HEK293 (cell line): ENCODE measurements at regions not wholly inside any gene's neighbourhood (a gene's known extent, or its start where the extent isn't known, plus 50 kb on each side); places are given as distances from the start of the nearest gene placed in this dataset.

Source experiments
- SETDB1 ChIP-seq: IDR thresholded peaks from one replicate; pipeline ENCODE4 v1.6.1; 2017; ENCODE audit warnings: mild to moderate bottlenecking, low read length, moderate library complexity, mixed read lengths; ENCODE audit not compliant: insufficient read length
- TCF7L2 ChIP-seq: IDR thresholded peaks from 2 replicates; pipeline ENCODE4 v1.6.1; 2011; ENCODE audit warnings: low read depth, mild to moderate bottlenecking, inconsistent platforms, low read length, moderate library complexity, borderline replicate concordance
- ZBTB8A ChIP-seq: fragments of 450-650 bp; formaldehyde crosslinking; IDR thresholded peaks from 2 replicates; pipeline ENCODE4 v1.5.1; 2016; ENCODE audit warnings: missing biosample characterization, missing genetic modification characterization
- ZNF121 ChIP-seq: fragments of 450-650 bp; formaldehyde crosslinking; IDR thresholded peaks from 2 replicates; pipeline ENCODE4 v1.5.1; 2016; ENCODE audit warnings: missing biosample characterization, missing genetic modification characterization
- ZNF138 ChIP-seq: fragments of 450-650 bp; formaldehyde crosslinking; IDR thresholded peaks from 2 replicates; pipeline ENCODE4 v1.5.1; 2016; ENCODE audit warnings: missing biosample characterization, missing genetic modification characterization, borderline replicate concordance
- ZNF24 ChIP-seq: fragments of 450-650 bp; formaldehyde crosslinking; IDR thresholded peaks from 2 replicates; pipeline ENCODE4 v1.5.1; 2016; ENCODE audit warnings: missing biosample characterization, missing genetic modification characterization
- ZNF350 ChIP-seq: fragments of 450-650 bp; formaldehyde crosslinking; IDR thresholded peaks from 2 replicates; pipeline ENCODE4 v1.5.0; 2017; ENCODE audit warnings: missing biosample characterization, mild to moderate bottlenecking, missing genetic modification characterization
- ZNF37A ChIP-seq: fragments of 450-650 bp; IDR thresholded peaks from 2 replicates; pipeline ENCODE4 v1.5.1; 2018; ENCODE audit warnings: missing biosample characterization, missing genetic modification characterization
- ZNF510 ChIP-seq: fragments of 450-650 bp; formaldehyde crosslinking; IDR thresholded peaks from 2 replicates; pipeline ENCODE4 v1.5.1; 2018; ENCODE audit warnings: mild to moderate bottlenecking, missing genetic modification characterization, missing biosample characterization; ENCODE audit not compliant: insufficient replicate concordance
- ZNF777 ChIP-seq: fragments of 450-650 bp; formaldehyde crosslinking; IDR thresholded peaks from 2 replicates; pipeline ENCODE4 v1.5.1; 2017; ENCODE audit warnings: missing biosample characterization, missing genetic modification characterization, borderline replicate concordance
- ZNF785 ChIP-seq: fragments of 450-650 bp; formaldehyde crosslinking; IDR thresholded peaks from 2 replicates; pipeline ENCODE4 v1.5.1; 2016; ENCODE audit warnings: missing biosample characterization, missing genetic modification characterization
- ZNF792 ChIP-seq: fragments of 450-650 bp; formaldehyde crosslinking; IDR thresholded peaks from 2 replicates; pipeline ENCODE4 v1.5.1; 2016; ENCODE audit warnings: missing biosample characterization, missing genetic modification characterization
- TF ChIP-seq, protein P1 (sequence below): fragments of 450-650 bp; formaldehyde crosslinking; IDR thresholded peaks from 2 replicates; pipeline ENCODE4 v1.5.1; 2016; ENCODE audit warnings: missing biosample characterization, missing genetic modification characterization

DNA sequence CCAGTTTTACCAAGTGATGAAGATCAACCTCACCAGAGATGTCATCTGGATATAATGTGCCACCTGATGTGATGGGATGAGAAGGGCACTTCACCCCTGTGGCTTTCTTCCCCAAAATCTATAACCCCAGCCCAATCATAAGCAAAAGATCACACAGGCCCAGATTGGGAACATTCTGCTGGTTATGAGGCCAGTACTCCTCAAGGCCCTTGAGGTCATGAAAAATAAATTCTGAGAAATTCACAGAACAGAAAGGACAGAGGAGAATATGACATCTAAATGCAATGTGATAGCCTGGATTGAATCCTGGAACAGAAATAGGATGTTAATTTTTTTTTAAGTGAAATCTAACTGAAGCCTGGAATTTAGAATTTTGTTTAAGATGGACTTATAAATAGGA, 243.5 kb downstream of the CBLN4 start:
- TF ChIP-seq, protein P1, sequence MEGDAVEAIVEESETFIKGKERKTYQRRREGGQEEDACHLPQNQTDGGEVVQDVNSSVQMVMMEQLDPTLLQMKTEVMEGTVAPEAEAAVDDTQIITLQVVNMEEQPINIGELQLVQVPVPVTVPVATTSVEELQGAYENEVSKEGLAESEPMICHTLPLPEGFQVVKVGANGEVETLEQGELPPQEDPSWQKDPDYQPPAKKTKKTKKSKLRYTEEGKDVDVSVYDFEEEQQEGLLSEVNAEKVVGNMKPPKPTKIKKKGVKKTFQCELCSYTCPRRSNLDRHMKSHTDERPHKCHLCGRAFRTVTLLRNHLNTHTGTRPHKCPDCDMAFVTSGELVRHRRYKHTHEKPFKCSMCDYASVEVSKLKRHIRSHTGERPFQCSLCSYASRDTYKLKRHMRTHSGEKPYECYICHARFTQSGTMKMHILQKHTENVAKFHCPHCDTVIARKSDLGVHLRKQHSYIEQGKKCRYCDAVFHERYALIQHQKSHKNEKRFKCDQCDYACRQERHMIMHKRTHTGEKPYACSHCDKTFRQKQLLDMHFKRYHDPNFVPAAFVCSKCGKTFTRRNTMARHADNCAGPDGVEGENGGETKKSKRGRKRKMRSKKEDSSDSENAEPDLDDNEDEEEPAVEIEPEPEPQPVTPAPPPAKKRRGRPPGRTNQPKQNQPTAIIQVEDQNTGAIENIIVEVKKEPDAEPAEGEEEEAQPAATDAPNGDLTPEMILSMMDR (tag by site-specific recombination) = no peak
- TF ChIP-seq ZBTB8A = no peak
- TF ChIP-seq ZNF785 (tag by site-specific recombination) = no peak
- TF ChIP-seq TCF7L2 = no peak
- TF ChIP-seq ZNF350 (tag by site-specific recombination) = no peak
- TF ChIP-seq SETDB1 = no peak
- TF ChIP-seq ZNF792 (tag by site-specific recombination) = no peak
- no peak for TF ChIP-seq ZNF121 (tag by site-specific recombination)
- no peak for TF ChIP-seq ZNF24 (tag by site-specific recombination)
- no peak for TF ChIP-seq ZNF138
- no peak for TF ChIP-seq ZNF777 (tag by site-specific recombination)
- no peak for TF ChIP-seq ZNF510 (tag by site-specific recombination)
- no peak for TF ChIP-seq ZNF37A (tag by site-specific recombination)
